ENCODE measurements at regions not wholly inside any gene's neighbourhood (a gene's known extent, or its start where the extent isn't known, plus 50 kb on each side); places are given as distances from the start of the nearest gene placed in this dataset.

DNA sequence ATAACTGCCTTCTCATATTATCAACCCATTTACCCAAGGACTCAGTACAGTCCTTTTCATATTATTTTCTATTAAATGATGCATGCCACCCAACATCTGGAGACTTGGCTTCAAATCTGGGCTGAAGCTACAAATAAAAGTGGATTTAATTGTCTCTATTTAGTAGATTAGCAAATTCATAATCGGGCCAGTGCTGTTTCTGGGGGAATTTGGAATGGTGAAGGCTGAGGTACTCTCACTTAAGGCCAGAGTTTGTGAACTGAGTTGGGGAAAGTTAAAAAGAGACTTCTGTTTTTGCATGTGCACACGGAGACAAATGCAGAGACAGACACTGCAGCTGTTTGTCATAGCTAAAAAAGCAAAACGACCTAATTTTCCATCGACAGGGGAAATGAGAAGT is 100.9 kb downstream of the PFDN4 start:
- no peaks in the 10 kb centered on the region for H3K27me3 Mint-ChIP-seq (ENCODE audit: low read depth)
- no peak overlapping the region for H3K27ac Mint-ChIP-seq (ENCODE audit: unreplicated experiment)
- no peak overlapping the region for H3K4me3 Mint-ChIP-seq
- H3K4me1 Mint-ChIP-seq, result no peaks in the 10 kb centered on the region
- TF ChIP-seq, protein P1, sequence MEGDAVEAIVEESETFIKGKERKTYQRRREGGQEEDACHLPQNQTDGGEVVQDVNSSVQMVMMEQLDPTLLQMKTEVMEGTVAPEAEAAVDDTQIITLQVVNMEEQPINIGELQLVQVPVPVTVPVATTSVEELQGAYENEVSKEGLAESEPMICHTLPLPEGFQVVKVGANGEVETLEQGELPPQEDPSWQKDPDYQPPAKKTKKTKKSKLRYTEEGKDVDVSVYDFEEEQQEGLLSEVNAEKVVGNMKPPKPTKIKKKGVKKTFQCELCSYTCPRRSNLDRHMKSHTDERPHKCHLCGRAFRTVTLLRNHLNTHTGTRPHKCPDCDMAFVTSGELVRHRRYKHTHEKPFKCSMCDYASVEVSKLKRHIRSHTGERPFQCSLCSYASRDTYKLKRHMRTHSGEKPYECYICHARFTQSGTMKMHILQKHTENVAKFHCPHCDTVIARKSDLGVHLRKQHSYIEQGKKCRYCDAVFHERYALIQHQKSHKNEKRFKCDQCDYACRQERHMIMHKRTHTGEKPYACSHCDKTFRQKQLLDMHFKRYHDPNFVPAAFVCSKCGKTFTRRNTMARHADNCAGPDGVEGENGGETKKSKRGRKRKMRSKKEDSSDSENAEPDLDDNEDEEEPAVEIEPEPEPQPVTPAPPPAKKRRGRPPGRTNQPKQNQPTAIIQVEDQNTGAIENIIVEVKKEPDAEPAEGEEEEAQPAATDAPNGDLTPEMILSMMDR (conservative IDR thresholded peaks at IDR 0.05), result no peak
- no peaks in the 10 kb centered on the region for H3K36me3 Mint-ChIP-seq (ENCODE audit: low read depth)
- DNase-seq (ENCODE audit: low read depth, low spot score), result no peak
- no peaks in the 10 kb centered on the region for H3K9me3 Mint-ChIP-seq

DNA sequence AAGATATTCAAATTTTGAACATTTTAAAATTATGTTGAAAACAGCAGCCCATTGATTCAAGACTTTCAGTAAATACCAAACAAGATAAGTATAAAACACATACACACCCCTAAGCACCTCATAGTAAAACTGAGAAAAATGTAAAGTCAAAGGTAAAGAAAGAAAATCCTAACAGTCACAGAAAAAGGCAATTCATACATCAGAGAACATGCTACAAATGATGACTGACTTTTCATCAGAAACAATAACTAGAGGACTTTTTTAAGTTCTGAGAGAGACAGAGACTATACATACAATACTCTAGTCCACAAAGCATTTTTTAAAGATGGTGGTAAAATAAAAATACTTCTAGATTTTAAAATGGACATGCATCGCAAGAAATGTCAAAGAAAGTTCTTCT is 111.0 kb downstream of the PFDN4 start:
- TF ChIP-seq, protein P1 (conservative IDR thresholded peaks at IDR 0.05), result no peak
- no peaks in the 10 kb centered on the region for H3K4me1 Mint-ChIP-seq
- no peak overlapping the region for H3K27ac Mint-ChIP-seq (ENCODE audit: unreplicated experiment)
- H3K36me3 Mint-ChIP-seq (ENCODE audit: low read depth), result no peaks in the 10 kb centered on the region
- DNase-seq (ENCODE audit: low read depth, low spot score), result no peak
- H3K4me3 Mint-ChIP-seq, result no peak overlapping the region
- H3K9me3 Mint-ChIP-seq, result no peaks in the 10 kb centered on the region
- no peaks in the 10 kb centered on the region for H3K27me3 Mint-ChIP-seq (ENCODE audit: low read depth)

DNA sequence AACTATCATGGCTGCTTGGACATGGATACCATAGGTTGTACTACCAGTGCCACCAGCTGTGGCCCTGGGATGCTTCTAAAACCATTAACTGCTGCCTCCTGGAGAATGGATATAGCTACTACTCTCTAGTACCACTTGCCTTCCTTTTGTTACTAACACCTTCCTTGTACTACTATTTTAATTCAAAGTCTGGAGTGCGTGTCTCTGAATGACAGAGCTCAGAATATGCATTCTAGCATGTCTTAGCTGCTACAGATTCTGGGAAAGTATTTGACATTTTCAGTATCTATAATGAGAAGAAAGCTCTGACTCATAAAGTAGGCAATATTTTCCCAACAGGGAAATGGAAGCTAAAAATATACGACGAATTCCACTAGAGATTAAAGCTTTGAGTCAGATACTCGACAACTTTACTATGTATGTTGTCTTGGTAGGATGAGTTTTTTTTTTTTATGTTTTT is 112.3 kb downstream of the PFDN4 start:
- H3K4me3 Mint-ChIP-seq, result no peak overlapping the region
- H3K9me3 Mint-ChIP-seq, result no peaks in the 10 kb centered on the region
- DNase-seq (ENCODE audit: low read depth, low spot score), result no peak
- H3K36me3 Mint-ChIP-seq (ENCODE audit: low read depth), result no peaks in the 10 kb centered on the region
- TF ChIP-seq, protein P1 (conservative IDR thresholded peaks at IDR 0.05), result no peak
- no peak overlapping the region for H3K27ac Mint-ChIP-seq (ENCODE audit: unreplicated experiment)
- H3K4me1 Mint-ChIP-seq, result no peaks in the 10 kb centered on the region
- H3K27me3 Mint-ChIP-seq (ENCODE audit: low read depth), result no peaks in the 10 kb centered on the region

DNA sequence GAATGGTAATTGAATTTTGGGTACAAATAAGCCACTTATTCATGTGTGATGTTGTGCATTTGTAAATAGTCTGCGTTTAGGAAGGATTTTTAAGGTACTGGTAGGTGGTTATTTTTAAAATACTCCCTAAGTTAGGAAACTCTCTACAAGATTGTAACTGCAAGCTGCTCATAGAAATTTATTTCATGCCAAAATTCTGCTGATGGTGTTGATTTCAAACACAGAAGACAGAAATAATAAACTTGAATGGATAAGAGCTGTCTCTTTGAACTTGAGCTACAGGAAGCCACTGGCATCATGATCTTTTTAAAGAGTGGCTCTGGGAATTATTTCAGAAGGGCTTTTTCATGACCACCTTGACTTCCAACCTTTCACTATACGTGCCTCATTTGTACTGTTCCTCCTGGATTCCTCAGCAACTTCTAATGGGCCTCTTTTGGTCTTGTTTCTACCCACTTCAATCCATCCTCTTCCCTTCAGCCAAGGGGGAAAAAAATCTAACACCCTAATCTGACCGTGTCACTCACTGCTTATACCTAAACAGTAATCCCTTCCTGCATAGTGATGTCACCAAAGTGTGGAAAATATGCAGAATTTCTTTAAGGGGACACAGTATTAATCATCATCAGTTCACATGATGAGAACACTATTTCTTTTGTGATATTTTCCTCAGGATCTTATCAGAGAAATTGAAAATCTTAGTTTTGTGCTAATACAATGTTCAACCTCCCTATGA is 113.6 kb downstream of the PFDN4 start:
- DNase-seq (ENCODE audit: low read depth, low spot score), result no peak
- Mint-ChIP-seq H3K27me3 (ENCODE audit: low read depth) (no peaks in the 10 kb centered on the region), H3K36me3 (ENCODE audit: low read depth) (no peaks in the 10 kb centered on the region), H3K9me3 (no peaks in the 10 kb centered on the region), H3K4me3 (no peak overlapping the region), H3K27ac (ENCODE audit: unreplicated experiment) (no peak overlapping the region), H3K4me1 (no peaks in the 10 kb centered on the region)
- TF ChIP-seq, protein P1 (conservative IDR thresholded peaks at IDR 0.05), result no peak

DNA sequence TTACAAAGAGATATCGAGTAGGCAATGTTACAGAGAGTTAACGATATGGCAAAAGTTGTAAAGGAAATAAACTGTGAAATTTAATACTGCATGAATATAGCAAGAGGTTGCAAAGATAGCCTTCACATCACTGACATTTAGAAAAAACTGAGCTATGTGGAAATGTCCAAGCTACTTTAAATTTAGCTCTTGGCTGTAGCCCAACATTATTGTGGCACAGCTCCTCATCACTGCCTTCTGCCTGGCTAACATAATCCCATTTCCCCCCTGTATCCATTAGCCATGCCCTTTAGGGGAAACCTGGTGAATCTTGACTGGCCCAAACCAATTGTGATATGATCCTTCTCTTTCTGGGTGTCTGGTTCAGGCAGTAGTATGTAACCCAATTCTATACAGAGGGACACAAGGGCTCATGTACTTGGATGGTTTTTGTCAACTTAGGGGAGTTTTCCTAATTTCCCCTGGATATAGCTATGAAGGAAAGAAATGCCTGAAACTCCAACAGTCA is 115.4 kb downstream of the PFDN4 start:
- H3K36me3 Mint-ChIP-seq (ENCODE audit: low read depth), result no peaks in the 10 kb centered on the region
- H3K27me3 Mint-ChIP-seq (ENCODE audit: low read depth), result no peaks in the 10 kb centered on the region
- TF ChIP-seq, protein P1 (conservative IDR thresholded peaks at IDR 0.05), result no peak
- DNase-seq (ENCODE audit: low read depth, low spot score), result no peak
- H3K4me1 Mint-ChIP-seq, result no peaks in the 10 kb centered on the region
- no peak overlapping the region for H3K27ac Mint-ChIP-seq (ENCODE audit: unreplicated experiment)
- no peaks in the 10 kb centered on the region for H3K9me3 Mint-ChIP-seq
- H3K4me3 Mint-ChIP-seq, result no peak overlapping the region
